ENCODE measurements at regions not wholly inside any gene's neighbourhood (a gene's known extent, or its start where the extent isn't known, plus 50 kb on each side); places are given as distances from the start of the nearest gene placed in this dataset.

GRCh38 chr4:41358647-41359421, 102.1 kb downstream of the UCHL1 start:
- TF ChIP-seq ZFX (IDR thresholded peaks at IDR 0.05; ENCODE audit: borderline replicate concordance) (no peak), CTCF (IDR thresholded peaks at IDR 0.05) (peak; percentile 37)
- H3K27ac ChIP-seq = peak overlapping the region; percentile 99

- H3K27ac ChIP-seq = peak overlapping the region; percentile 99
- no peak for TF ChIP-seq ZFX (IDR thresholded peaks at IDR 0.05; ENCODE audit: borderline replicate concordance)
- TF ChIP-seq CTCF (IDR thresholded peaks at IDR 0.05) = no peak
Measured at GRCh38 chr4:41359422-41359775, 102.7 kb downstream of the UCHL1 start.

- TF ChIP-seq CTCF (IDR thresholded peaks at IDR 0.05) (no peak), ZFX (IDR thresholded peaks at IDR 0.05; ENCODE audit: borderline replicate concordance) (no peak)
- H3K27ac ChIP-seq = peak overlapping the region; percentile 99
Measured at GRCh38 chr4:41359836-41360213, 103.1 kb downstream of the UCHL1 start.

GRCh38 chr4:41360214-41360920, 103.6 kb downstream of the UCHL1 start:
- TF ChIP-seq CTCF (IDR thresholded peaks at IDR 0.05) = no peak
- no peak for TF ChIP-seq ZFX (IDR thresholded peaks at IDR 0.05; ENCODE audit: borderline replicate concordance)
- peak overlapping the region; percentile 99 for H3K27ac ChIP-seq

GRCh38 chr4:41360921-41361793, 104.4 kb downstream of the UCHL1 start:
- TF ChIP-seq ZFX (IDR thresholded peaks at IDR 0.05; ENCODE audit: borderline replicate concordance) = no peak
- TF ChIP-seq CTCF (IDR thresholded peaks at IDR 0.05) = no peak
- H3K27ac ChIP-seq = peak overlapping the region; percentile 99

GRCh38 chr4:41361794-41362526, 105.2 kb downstream of the UCHL1 start:
- H3K27ac ChIP-seq = peak overlapping the region; percentile 99
- TF ChIP-seq ZFX (IDR thresholded peaks at IDR 0.05; ENCODE audit: borderline replicate concordance) (no peak), CTCF (IDR thresholded peaks at IDR 0.05) (no peak)
